22Rv1 (cell line): ENCODE measurements at regions not wholly inside any gene's neighbourhood (a gene's known extent, or its start where the extent isn't known, plus 50 kb on each side); places are given as distances from the start of the nearest gene placed in this dataset.

Source experiments
- CTCF ChIP-seq: fragments of 450-650 bp; IDR thresholded peaks from 2 replicates; pipeline ENCODE4 v1.5.1; 2017; ENCODE audit warnings: mild to moderate bottlenecking
- ZFX ChIP-seq: fragments of 450-650 bp; IDR thresholded peaks from 2 replicates; pipeline ENCODE4 v1.6.1; 2017; ENCODE audit warnings: antibody characterized with exemption, borderline replicate concordance

GRCh38 chr16:65624229-65624628 is 502.4 kb upstream of the CDH11 start:
- TF ChIP-seq CTCF (no peak), ZFX (no peak)
